Cardiac muscle cell (in vitro differentiated cells and primary cell): ENCODE measurements at regions not wholly inside any gene's neighbourhood (a gene's known extent, or its start where the extent isn't known, plus 50 kb on each side); places are given as distances from the start of the nearest gene placed in this dataset.
"Not testable (repeated sequence)": the region's sequence is repeated elsewhere in the genome, so short reads cannot be mapped to it uniquely, and the experiment has no call there.

Experiments
- DNase-seq, 2 donors: peaks; one replicate each; pipeline versions ENCODE4 v3.0.0 to v3.0.0-alpha.2; 2010 to 2017; ENCODE audit warnings: low read depth in 1 of 2, low spot score in 1 of 2
- H3K27ac ChIP-seq: fragments of 200-600 bp; sonication (generic); 2 replicates; pipeline ENCODE4 v1.5.1; 2016
- H3K27me3 ChIP-seq: fragments of 200-600 bp; sonication (generic); 2 replicates; pipeline ENCODE4 v1.6.0; 2016; ENCODE audit warnings: control low read depth
- H3K36me3 ChIP-seq: fragments of 200-600 bp; sonication (generic); 2 replicates; pipeline ENCODE4 v1.5.1; 2016; ENCODE audit warnings: control low read depth
- H3K4me1 ChIP-seq: fragments of 200-600 bp; sonication (generic); 2 replicates; pipeline ENCODE4 v1.8.1; 2017; ENCODE audit warnings: low read depth, mild to moderate bottlenecking, mixed run types
- H3K4me3 ChIP-seq: fragments of 200-600 bp; sonication (generic); 2 replicates; pipeline ENCODE4 v1.5.1; 2016; ENCODE audit warnings: mild to moderate bottlenecking
- H3K9me3 ChIP-seq: fragments of 200-600 bp; sonication (generic); 2 replicates; pipeline ENCODE4 v1.5.1; 2017; ENCODE audit warnings: low read depth, mild to moderate bottlenecking, control low read depth
- TF ChIP-seq, protein P1 (sequence below): IDR thresholded peaks from 2 replicates; pipeline ENCODE4 v1.5.1; 2012; ENCODE audit warnings: low read depth, mild to moderate bottlenecking, low read length

DNA sequence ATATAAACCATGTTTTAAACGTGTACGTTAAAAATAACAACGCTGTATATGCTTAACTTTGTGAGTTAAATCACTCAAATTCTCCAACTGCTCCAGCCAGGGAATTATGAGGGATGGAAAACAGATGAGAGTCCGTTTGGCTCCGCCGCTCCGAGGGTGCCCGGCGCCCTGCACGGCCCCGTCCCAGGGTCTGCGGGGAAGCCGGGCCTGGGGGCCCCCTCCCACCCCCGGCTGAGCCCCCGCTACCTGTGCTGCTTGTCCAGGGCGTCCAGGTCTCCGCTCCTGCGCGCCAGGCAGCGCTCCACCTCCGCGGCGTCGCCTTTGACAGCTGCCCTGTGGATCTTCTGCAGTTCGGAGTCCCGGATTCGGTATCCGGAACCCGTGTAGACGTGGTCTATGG lies 415.5 kb downstream of the FOXD4L4 start:
- not testable (repeated sequence) for H3K4me3 ChIP-seq, DNase-seq

DNA sequence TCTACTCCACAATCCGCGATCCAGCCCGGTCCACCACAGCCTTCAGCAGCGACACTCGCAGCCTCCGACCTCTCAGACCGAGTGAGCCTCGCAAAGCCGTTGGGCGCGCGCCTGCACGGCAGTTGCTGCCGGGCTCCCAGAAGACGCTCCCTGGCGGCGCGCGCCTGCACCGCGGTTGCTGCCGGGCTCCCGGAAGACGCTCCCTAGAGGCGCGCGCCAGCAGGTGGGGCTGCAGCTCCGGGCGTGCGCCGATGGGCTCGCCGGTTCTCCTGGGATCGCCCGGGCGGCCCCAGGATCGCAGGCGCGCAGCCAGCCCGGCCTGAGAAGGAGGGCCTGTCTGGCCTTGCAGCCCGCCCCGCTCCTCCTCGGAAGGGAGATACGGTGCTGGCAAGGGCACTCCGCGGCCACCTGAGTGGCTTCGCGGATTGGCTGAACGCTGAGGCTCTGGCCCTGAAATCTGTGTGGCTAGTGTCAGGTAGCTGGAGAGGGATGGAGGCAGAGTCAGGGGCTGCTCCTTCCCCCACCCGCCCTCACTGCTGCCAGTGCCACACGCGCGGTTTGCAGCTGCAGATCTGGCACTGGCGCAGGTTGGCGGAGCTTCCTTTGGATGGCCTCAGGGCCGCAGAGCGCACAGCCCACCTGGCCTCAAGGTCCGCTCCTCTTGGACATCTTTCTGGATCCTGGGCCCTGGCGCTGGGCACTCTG lies 416.2 kb downstream of the FOXD4L4 start:
- DNase-seq, result peak; percentile 70 to 79
- TF ChIP-seq, protein P1, sequence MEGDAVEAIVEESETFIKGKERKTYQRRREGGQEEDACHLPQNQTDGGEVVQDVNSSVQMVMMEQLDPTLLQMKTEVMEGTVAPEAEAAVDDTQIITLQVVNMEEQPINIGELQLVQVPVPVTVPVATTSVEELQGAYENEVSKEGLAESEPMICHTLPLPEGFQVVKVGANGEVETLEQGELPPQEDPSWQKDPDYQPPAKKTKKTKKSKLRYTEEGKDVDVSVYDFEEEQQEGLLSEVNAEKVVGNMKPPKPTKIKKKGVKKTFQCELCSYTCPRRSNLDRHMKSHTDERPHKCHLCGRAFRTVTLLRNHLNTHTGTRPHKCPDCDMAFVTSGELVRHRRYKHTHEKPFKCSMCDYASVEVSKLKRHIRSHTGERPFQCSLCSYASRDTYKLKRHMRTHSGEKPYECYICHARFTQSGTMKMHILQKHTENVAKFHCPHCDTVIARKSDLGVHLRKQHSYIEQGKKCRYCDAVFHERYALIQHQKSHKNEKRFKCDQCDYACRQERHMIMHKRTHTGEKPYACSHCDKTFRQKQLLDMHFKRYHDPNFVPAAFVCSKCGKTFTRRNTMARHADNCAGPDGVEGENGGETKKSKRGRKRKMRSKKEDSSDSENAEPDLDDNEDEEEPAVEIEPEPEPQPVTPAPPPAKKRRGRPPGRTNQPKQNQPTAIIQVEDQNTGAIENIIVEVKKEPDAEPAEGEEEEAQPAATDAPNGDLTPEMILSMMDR, result peak; percentile 22
- not testable (repeated sequence) for H3K27ac ChIP-seq, H3K36me3 ChIP-seq, H3K9me3 ChIP-seq, H3K4me1 ChIP-seq
- Histone ChIP-seq H3K27me3 (peaks cover 11% of the 10 kb centered on the region), H3K4me3 (peak overlapping the region; percentile 14)

More for the DNA sequence above, 415.5 kb downstream of the FOXD4L4 start:
- not testable (repeated sequence) for H3K36me3 ChIP-seq, H3K9me3 ChIP-seq, H3K27ac ChIP-seq, H3K4me1 ChIP-seq
- peaks cover 11% of the 10 kb centered on the region for H3K27me3 ChIP-seq

DNA sequence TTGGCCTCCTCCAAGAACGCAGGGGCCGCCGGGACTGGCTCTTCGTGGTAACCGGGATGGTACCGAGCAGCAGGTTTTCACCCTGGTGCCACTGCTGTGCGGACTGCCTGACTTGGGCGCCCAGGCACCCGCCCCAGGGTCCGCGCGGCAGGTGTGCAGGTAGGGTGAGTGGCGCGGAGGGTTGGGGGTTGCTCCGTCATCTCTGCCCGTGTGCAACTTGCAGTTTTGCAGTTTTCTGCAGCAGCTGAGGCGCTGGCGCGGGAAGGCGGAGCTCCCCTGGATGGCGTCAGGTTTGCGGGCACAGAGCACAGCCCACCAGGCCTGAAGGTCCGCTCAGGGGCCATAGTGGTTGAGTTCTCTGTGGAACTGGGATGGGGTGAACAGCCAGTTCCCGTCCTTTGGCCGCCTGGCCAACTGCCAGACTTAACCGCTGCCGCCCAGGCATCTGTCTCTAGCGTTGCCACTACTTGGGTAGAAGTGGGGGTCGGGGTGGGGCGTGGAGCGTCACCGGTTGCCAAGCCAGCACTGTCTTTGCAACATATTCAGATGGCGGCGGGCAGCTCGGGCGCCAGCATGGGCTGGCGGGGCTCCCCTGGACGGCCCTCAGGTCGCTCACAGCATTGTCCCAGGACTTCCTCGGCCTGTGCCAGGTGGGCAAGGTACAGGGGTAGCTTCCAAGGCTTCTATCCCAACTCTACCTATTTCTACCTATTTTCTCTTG lies 417.2 kb downstream of the FOXD4L4 start:
- H3K9me3 ChIP-seq, H3K27ac ChIP-seq, H3K4me1 ChIP-seq, DNase-seq, H3K36me3 ChIP-seq, H3K4me3 ChIP-seq: not testable (repeated sequence)
- peaks cover 11% of the 10 kb centered on the region for H3K27me3 ChIP-seq

DNA sequence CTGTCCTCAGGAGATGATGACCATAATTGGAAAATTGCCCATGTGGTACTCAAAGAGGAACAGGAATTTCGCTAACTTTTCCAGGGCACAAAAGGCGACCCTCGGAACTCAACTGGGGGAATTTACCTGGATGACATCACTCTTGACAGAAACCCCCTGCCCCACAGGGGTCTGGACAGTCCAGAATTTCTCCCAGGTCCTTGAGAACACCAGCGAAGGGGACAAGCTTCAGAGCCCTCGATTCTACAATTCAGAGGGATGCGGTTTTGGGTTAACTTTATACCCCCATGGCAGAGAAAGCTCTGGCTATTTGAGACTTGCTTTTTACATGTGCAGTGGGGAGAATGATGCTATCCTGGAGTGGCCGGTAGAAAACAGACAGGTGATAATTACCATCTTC lies 445.4 kb downstream of the FOXD4L4 start:
- not testable (repeated sequence) for H3K36me3 ChIP-seq, H3K4me1 ChIP-seq, H3K4me3 ChIP-seq, H3K27ac ChIP-seq, DNase-seq, H3K9me3 ChIP-seq, H3K27me3 ChIP-seq

DNA sequence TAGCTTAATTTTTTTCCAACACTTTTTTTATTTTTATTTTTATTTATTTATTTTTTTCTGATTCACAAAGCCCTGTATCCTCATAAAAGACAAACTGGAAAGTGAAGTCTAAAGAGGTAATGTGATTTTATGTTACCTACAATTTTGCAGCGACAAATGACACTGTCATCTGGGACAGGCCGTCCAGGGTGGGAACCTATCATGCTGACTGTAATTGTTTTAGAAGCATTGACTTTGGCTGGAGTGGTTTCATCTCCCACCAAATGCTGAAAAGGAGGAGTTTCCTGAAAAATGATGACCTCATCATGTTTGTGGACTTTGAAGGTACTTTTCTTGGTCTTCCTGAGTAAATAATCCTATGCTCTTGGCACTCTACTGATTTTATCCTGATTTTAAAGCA lies 446.7 kb downstream of the FOXD4L4 start:
- H3K27me3 ChIP-seq, H3K27ac ChIP-seq, H3K4me1 ChIP-seq, H3K36me3 ChIP-seq, H3K9me3 ChIP-seq, H3K4me3 ChIP-seq, DNase-seq: not testable (repeated sequence)

DNA sequence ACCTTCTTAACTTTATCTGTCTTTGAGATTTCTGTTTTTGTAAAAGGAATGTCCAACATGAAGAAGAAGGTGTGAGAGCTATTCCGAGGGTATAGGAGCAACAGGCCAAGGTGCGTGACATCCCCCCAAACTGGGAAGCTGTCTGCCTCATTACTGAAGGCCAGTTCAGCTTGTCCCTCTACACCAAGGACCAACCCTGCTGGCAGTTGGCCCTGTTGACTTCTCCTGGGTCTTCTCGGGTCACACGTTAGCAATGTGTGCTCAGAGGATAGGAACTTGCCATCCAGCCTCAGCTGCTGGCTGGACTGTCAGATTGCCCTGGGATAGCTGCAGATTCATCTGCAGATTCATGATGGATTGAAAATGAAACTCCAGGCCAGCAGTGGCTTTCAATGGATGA lies 460.3 kb downstream of the FOXD4L4 start:
- not testable (repeated sequence) for H3K4me3 ChIP-seq, H3K36me3 ChIP-seq, H3K4me1 ChIP-seq, H3K27ac ChIP-seq, H3K9me3 ChIP-seq, DNase-seq, H3K27me3 ChIP-seq

DNA sequence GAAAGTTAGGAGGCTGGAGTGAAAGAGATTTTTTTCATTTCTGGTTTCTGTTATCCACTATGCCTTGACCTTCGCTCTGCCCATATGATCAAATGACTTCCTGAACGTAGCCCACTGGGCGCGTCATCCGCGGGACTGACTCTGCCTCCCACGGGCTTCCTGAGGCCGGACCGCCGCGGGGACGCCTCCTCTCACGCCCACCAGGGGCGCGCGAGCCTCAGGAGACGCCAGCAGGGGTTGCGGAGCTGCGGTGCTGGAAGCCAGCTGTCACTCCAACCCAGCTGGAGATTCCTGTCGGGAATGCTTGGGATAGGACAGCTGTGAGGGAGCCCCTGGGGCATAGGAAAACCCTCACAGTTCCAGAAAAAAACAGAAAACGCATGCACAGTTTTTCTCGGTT lies 461.5 kb downstream of the FOXD4L4 start:
- not testable (repeated sequence) for DNase-seq, H3K27ac ChIP-seq, H3K36me3 ChIP-seq, H3K9me3 ChIP-seq, H3K4me1 ChIP-seq, H3K27me3 ChIP-seq, H3K4me3 ChIP-seq

DNA sequence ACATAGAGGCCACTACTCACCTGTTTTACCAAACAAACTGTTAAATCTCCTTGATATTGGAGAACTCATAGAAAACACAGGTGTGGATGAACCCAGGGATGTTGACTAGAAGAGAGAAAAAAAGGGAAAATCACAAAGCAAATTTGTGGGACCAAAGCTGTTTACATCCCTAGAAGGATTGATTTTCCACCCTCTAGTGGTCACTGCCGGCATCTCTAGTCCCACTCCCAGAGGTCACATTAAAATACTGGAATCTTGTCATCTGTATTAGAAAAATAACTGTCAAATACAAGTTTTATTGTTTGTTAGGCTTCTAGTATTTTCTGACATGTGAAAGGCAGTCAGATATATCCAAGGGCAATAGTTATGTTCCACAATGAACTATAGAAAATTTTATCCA lies 469.7 kb downstream of the FOXD4L4 start:
- DNase-seq, H3K4me3 ChIP-seq, H3K9me3 ChIP-seq, H3K4me1 ChIP-seq, H3K36me3 ChIP-seq, H3K27ac ChIP-seq, H3K27me3 ChIP-seq: not testable (repeated sequence)

DNA sequence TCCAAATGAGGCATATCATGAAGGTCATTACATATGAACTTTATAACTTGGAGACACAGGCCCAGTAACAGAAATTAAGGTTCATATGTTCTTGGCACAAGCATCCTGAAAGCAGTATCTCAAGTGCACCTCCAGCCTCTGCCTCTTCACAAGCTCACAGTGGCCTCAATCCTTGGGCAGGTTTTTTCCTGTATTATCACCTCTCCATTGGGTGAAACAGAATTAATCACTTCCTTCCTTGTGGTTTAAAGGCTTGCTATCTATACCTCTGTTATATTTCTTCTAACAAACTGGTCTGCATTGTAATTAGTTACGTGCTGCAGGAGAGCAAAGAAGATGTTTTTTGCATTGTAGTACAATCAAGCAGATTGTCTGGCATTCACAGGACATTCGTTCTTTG lies 471.0 kb downstream of the FOXD4L4 start:
- not testable (repeated sequence) for DNase-seq, H3K27ac ChIP-seq, H3K4me1 ChIP-seq, H3K27me3 ChIP-seq, H3K9me3 ChIP-seq, H3K36me3 ChIP-seq, H3K4me3 ChIP-seq

DNA sequence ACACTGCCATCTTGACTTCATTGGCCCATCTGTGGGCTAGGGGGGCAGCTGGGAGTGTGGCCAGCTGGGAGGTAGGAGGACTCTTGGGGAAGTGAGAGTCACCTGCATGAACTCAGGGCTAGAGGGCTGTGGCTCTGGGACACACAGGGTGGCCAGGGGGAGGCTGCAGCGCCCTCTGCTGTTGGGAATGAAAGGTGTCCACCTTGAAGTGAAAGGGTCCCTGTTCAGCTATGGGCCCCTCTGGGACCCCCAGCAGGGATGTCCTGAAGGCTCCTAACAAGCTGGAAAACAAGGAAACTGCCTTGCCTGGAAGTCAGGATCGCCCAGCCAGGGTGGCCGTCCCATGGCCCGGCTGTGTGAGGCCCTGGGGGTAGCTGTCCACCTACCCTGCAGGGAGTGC lies 507.8 kb downstream of the FOXD4L4 start:
- H3K4me1 ChIP-seq, H3K27me3 ChIP-seq, H3K36me3 ChIP-seq, H3K4me3 ChIP-seq, H3K27ac ChIP-seq, H3K9me3 ChIP-seq, DNase-seq: not testable (repeated sequence)

DNA sequence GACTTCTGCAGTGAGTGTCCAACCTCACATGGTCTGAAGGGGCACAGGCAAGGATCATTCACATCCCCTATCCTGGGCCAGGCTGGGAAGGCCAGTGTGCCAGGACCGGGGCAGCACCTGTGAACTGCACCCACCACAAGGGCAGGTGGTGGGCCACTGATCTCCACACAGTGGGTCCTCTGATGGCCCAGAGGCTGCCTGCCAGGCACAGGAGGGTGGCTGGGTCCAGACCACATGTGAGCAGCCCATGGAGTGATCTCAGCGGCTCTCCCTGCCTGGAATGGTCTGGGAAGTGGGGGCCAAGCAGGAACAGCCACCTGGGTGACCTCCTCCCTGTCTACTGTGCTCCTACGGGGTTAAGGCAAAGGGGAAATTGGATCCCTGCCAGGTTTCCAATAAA lies 508.5 kb downstream of the FOXD4L4 start:
- DNase-seq, H3K4me1 ChIP-seq, H3K27ac ChIP-seq, H3K9me3 ChIP-seq, H3K27me3 ChIP-seq, H3K36me3 ChIP-seq, H3K4me3 ChIP-seq: not testable (repeated sequence)

DNA sequence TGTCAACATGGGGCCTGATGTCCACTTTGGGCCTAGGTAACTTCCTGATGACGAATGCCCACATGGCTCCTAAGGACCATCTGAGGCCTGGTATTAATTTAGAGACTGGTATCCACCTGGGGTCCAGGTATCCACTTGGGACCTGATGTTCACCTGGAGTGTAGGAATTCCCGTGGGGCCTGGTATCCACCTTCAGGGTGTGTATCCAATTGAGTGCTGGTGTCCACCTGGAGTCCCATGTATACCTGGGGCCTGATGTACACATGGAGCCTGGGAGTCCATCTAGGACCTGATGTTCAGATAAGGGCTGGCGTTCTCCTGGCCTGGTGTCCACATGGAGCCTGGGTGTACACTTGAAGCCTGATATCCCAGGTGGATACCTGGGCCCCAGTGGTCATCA lies 520.6 kb downstream of the FOXD4L4 start:
- not testable (repeated sequence) for H3K27ac ChIP-seq, H3K27me3 ChIP-seq, DNase-seq, H3K4me3 ChIP-seq, H3K36me3 ChIP-seq, H3K4me1 ChIP-seq, H3K9me3 ChIP-seq

DNA sequence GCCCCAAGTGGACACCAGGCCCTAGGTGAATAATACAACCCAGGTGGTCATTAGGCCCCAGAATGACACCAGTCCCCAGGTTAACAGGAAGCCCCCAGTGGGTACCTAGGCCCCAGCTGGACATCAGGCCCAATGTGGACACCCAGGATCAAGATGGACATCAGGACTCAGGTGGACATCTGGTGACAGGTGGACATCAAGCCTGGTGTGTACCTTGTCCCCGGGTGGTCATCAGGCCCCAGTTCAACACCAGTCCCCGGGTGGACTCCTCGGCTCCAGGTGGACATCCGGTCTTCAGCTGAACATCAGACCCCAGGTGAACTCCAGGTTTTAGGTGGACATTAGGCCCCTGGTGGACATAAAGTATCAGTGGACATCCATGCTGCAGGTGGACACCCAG lies 524.6 kb downstream of the FOXD4L4 start:
- DNase-seq, H3K4me1 ChIP-seq, H3K27me3 ChIP-seq, H3K27ac ChIP-seq, H3K36me3 ChIP-seq, H3K9me3 ChIP-seq, H3K4me3 ChIP-seq: not testable (repeated sequence)
